WTC11 (cell line): ENCODE measurements at regions not wholly inside any gene's neighbourhood (a gene's known extent, or its start where the extent isn't known, plus 50 kb on each side); places are given as distances from the start of the nearest gene placed in this dataset.

Source experiments
- ATAC-seq: fragments of 200-7000 bp; cut with Tn5 transposase; 2 replicates; pipeline ENCODE4 v1.10.0; 2021; ENCODE audit warnings: mild to moderate bottlenecking, moderate library complexity
- CTCF ChIA-PET: fragments of 300-600 bp; sonication (Branson Sonifier 250); formaldehyde crosslinking; loops from one replicate; lab custom pipeline; 2021; ENCODE audit warnings: antibody characterized with exemption; lab: Charles Lee
- POLR2A ChIA-PET: fragments of 350-600 bp; sonication (Branson Sonifier 250); formaldehyde crosslinking; loops from one replicate; lab custom pipeline; 2021; ENCODE audit warnings: antibody characterized with exemption; lab: Charles Lee
- DNase-seq: peaks from one replicate; pipeline ENCODE4 v3.0.0; 2021; ENCODE audit warnings: low spot score
- H3K27ac Mint-ChIP-seq: 2 replicates; pipeline ENCODE4 v1.8.0; 2021; ENCODE audit warnings: mixed read lengths
- H3K27me3 Mint-ChIP-seq: 2 replicates; pipeline ENCODE4 v1.8.0; 2021; ENCODE audit warnings: low read depth, mild to moderate bottlenecking, moderate library complexity, mixed read lengths
- H3K36me3 Mint-ChIP-seq: 2 replicates; pipeline ENCODE4 v1.8.0; 2021; ENCODE audit warnings: mixed read lengths
- H3K4me1 Mint-ChIP-seq: 2 replicates; pipeline ENCODE4 v1.8.0; 2022; ENCODE audit warnings: mixed read lengths
- H3K4me3 Mint-ChIP-seq: 2 replicates; pipeline ENCODE4 v1.8.0; 2021; ENCODE audit warnings: mild to moderate bottlenecking, moderate library complexity, mixed read lengths
- H3K9me3 Mint-ChIP-seq: 2 replicates; pipeline ENCODE4 v1.8.0; 2021; ENCODE audit warnings: mixed read lengths
- ETV6 ChIP-seq: sonication (generic); formaldehyde crosslinking; IDR thresholded peaks from 2 replicates; pipeline ENCODE4 v1.8.1; 2022; ENCODE audit warnings: mild to moderate bottlenecking, missing genetic modification reagents
- FOXJ3 ChIP-seq: sonication (generic); formaldehyde crosslinking; IDR thresholded peaks from 2 replicates; pipeline ENCODE4 v1.9.0; 2021; ENCODE audit warnings: missing genetic modification reagents, mild to moderate bottlenecking, borderline replicate concordance
- FOXP1 ChIP-seq: sonication (generic); formaldehyde crosslinking; IDR thresholded peaks from 2 replicates; pipeline ENCODE4 v1.8.0; 2022; ENCODE audit warnings: missing genetic modification reagents, mild to moderate bottlenecking, moderate library complexity, borderline replicate concordance
- GRHL2 ChIP-seq: fragments of 250-450 bp; sonication (Bioruptor Pico); IDR thresholded peaks from 2 replicates; pipeline ENCODE4 v1.8.0; 2022; ENCODE audit warnings: mild to moderate bottlenecking, moderate library complexity; ENCODE audit not compliant: insufficient replicate concordance, severe bottlenecking
- GTF2I ChIP-seq: fragments of 250-450 bp; sonication (Bioruptor Pico); conservative IDR thresholded peaks from 2 replicates; pipeline ENCODE4 v1.4.0; 2021; ENCODE audit warnings: mild to moderate bottlenecking
- JAZF1 ChIP-seq: fragments of 250-450 bp; sonication (Bioruptor Pico); IDR thresholded peaks from 2 replicates; pipeline ENCODE4 v1.9.0; 2021; ENCODE audit warnings: moderate library complexity, mild to moderate bottlenecking, inconsistent platforms
- JUN ChIP-seq: sonication (generic); formaldehyde crosslinking; IDR thresholded peaks from 2 replicates; pipeline ENCODE4 v1.8.0; 2023; ENCODE audit warnings: mild to moderate bottlenecking, missing genetic modification reagents
- MYBL2 ChIP-seq: sonication (generic); formaldehyde crosslinking; IDR thresholded peaks from 2 replicates; pipeline ENCODE4 v1.8.1; 2023; ENCODE audit warnings: mild to moderate bottlenecking, moderate library complexity, missing genetic modification reagents
- OVOL2 ChIP-seq: fragments of 250-450 bp; sonication (Bioruptor Pico); IDR thresholded peaks from 2 replicates; pipeline ENCODE4 v1.9.0; 2021; ENCODE audit warnings: mild to moderate bottlenecking, borderline replicate concordance
- ZBTB21 ChIP-seq: sonication (generic); formaldehyde crosslinking; IDR thresholded peaks from 2 replicates; pipeline ENCODE4 v1.8.1; 2023; ENCODE audit warnings: mild to moderate bottlenecking, missing genetic modification reagents, borderline replicate concordance
- ZNF396 ChIP-seq: fragments of 250-450 bp; sonication (Bioruptor Pico); IDR thresholded peaks from 2 replicates; pipeline ENCODE4 v1.8.0; 2021; ENCODE audit warnings: mild to moderate bottlenecking, moderate library complexity, borderline replicate concordance
- ZNF671 ChIP-seq: fragments of 250-450 bp; sonication (Bioruptor Pico); IDR thresholded peaks from 2 replicates; pipeline ENCODE4 v1.8.0; 2021; ENCODE audit warnings: mild to moderate bottlenecking
- TF ChIP-seq, protein P1 (sequence below): sonication (generic); formaldehyde crosslinking; IDR thresholded peaks from 2 replicates; pipeline ENCODE4 v1.8.0; 2022; ENCODE audit warnings: mild to moderate bottlenecking, missing genetic modification reagents
- TF ChIP-seq, protein P2 (sequence below): sonication (generic); formaldehyde crosslinking; IDR thresholded peaks from 2 replicates; pipeline ENCODE4 v1.8.1; 2022; ENCODE audit warnings: mild to moderate bottlenecking, moderate library complexity, missing genetic modification reagents
- TF ChIP-seq, protein P3 (sequence below): fragments of 250-450 bp; sonication (Bioruptor Pico); conservative IDR thresholded peaks from 2 replicates; pipeline ENCODE4 v1.9.0; 2021; ENCODE audit warnings: mild to moderate bottlenecking
- TF ChIP-seq, protein P4 (sequence below): sonication (generic); formaldehyde crosslinking; conservative IDR thresholded peaks from 2 replicates; pipeline ENCODE4 v1.8.1; 2022; ENCODE audit warnings: mild to moderate bottlenecking, missing genetic modification reagents
- TF ChIP-seq, protein P5 (sequence below): fragments of 250-450 bp; sonication (Bioruptor Pico); IDR thresholded peaks from 2 replicates; pipeline ENCODE4 v2.1.2; 2022; ENCODE audit warnings: mild to moderate bottlenecking, moderate library complexity
- TF ChIP-seq, protein P6 (sequence below): fragments of 250-450 bp; sonication (Bioruptor Pico); IDR thresholded peaks from 2 replicates; pipeline ENCODE4 v1.9.0; 2021; ENCODE audit warnings: mild to moderate bottlenecking, borderline replicate concordance

DNA sequence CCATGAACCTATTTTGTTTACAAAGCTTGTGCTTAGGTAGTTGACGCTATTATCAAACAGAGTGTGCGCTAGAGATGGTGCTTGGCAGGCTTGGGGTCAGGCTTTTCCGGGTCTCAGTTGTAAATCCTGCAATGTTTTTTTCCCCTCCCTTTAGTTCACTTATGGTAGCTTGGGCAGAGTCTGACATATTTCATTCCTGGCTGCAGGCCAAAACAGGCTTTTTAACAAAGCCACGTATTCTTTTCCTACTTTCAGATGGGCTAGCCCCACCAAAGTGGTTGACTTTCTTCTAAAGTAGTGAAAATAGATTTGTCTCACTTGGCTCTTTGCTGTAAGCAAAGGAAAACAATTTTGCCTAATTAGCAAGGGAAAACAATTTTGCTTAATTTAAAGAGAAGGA, 58.0 kb upstream of the FBN2 start (continued):
- TF ChIP-seq, protein P1, sequence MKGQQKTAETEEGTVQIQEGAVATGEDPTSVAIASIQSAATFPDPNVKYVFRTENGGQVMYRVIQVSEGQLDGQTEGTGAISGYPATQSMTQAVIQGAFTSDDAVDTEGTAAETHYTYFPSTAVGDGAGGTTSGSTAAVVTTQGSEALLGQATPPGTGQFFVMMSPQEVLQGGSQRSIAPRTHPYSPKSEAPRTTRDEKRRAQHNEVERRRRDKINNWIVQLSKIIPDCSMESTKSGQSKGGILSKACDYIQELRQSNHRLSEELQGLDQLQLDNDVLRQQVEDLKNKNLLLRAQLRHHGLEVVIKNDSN, result no peak

DNA sequence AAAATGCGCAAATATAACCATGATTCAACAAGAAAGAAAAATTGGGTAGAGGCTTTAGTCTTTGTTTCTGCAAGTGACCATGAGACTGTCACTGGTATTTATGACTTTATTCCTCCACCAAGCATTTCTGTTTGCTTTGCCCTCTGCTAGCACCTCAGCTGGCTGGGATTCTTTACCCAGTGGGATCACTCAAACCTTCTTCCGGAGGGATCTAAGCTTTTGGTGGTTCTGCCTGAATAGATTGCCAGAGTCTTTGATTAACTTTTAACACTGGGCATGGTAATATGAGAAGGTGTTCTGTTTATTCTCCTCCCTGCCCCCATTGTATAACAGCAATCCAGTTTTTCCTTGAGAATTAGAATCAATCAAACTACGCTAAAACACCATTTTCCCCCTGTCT, 59.1 kb upstream of the FBN2 start:
- Mint-ChIP-seq H3K4me1 (peaks cover 15% of the 10 kb centered on the region), H3K9me3 (peaks cover 8% of the 10 kb centered on the region)
- ATAC-seq, result peak; percentile 53
- POLR2A ChIA-PET, result no interaction called here
- CTCF ChIA-PET, result no interaction called here
- TF ChIP-seq FOXP1 (CRISPR knock-in tag) (no peak), GRHL2 (CRISPR knock-in tag) (no peak)
- TF ChIP-seq, all 79 proteins: peak for 0
- Mint-ChIP-seq H3K4me3 (no peak overlapping the region), H3K27ac (no peak overlapping the region; the same call in 1 of the 2 replicates), H3K27me3 (no peaks in the 10 kb centered on the region), H3K36me3 (no peaks in the 10 kb centered on the region)
- no peak for DNase-seq

DNA sequence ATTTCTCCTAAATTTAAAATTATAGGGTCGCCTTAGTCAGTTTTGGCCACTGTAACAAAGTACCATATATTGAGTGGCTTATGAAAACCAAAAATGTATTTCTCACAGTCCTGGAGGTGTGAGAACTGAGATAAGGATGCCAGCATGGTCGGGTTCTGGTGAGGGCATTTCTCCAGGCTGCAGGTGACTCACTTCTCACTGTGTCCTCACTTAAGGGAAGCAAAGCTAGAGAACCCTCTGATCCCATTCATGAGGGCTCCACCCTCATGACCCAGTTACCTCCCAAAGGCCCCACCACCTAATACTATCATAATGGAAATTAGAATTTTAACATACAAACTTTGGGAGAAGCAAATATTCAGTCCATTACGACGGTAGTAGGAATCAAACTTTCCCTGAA, 75.1 kb upstream of the FBN2 start:
- Mint-ChIP-seq H3K4me1 (peaks cover 4% of the 10 kb centered on the region), H3K27ac (no peak overlapping the region), H3K36me3 (no peaks in the 10 kb centered on the region), H3K4me3 (no peak overlapping the region), H3K9me3 (peaks cover 10% of the 10 kb centered on the region), H3K27me3 (no peaks in the 10 kb centered on the region)
- TF ChIP-seq ZNF671 (CRISPR knock-in tag) (no peak), FOXJ3 (CRISPR knock-in tag) (no peak), ETV6 (CRISPR knock-in tag) (no peak)
- TF ChIP-seq, protein P2, sequence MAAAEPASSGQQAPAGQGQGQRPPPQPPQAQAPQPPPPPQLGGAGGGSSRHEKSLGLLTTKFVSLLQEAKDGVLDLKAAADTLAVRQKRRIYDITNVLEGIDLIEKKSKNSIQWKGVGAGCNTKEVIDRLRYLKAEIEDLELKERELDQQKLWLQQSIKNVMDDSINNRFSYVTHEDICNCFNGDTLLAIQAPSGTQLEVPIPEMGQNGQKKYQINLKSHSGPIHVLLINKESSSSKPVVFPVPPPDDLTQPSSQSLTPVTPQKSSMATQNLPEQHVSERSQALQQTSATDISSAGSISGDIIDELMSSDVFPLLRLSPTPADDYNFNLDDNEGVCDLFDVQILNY, result no peak
- TF ChIP-seq, protein P3, sequence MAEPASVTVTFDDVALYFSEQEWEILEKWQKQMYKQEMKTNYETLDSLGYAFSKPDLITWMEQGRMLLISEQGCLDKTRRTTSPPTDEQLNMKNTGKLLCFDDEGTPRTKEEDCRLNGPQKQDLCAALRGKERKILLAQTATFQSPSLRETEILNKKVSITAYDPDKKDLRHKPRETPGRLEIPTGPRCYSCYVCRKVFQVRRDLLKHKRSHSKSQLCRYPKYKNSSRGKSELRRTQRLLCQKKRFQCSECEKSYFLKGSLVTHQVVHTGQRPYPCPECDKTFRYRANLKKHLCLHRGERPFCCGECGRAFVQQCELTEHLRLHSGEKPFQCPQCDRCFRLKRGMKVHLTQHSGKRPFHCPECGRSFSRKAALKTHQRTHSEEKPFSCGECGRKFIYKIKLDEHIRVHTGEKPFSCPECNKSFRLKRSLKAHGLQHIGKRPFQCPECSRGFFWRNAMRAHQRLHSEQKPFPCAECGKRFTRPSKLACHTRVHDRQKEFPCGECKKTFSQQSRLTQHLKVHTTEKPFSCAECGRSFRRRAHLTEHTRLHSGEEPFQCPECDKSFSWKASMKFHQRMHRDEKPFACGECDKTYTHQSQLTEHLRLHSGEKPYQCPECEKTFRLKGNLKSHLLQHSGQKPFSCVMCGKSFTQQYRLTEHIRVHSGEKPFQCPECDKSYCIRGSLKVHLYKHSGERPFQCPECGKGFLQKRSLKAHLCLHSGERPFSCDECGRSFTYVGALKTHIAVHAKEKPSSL, result no peak
- TF ChIP-seq, protein P4, sequence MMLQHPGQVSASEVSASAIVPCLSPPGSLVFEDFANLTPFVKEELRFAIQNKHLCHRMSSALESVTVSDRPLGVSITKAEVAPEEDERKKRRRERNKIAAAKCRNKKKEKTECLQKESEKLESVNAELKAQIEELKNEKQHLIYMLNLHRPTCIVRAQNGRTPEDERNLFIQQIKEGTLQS, result no peak
- TF ChIP-seq, protein P5, sequence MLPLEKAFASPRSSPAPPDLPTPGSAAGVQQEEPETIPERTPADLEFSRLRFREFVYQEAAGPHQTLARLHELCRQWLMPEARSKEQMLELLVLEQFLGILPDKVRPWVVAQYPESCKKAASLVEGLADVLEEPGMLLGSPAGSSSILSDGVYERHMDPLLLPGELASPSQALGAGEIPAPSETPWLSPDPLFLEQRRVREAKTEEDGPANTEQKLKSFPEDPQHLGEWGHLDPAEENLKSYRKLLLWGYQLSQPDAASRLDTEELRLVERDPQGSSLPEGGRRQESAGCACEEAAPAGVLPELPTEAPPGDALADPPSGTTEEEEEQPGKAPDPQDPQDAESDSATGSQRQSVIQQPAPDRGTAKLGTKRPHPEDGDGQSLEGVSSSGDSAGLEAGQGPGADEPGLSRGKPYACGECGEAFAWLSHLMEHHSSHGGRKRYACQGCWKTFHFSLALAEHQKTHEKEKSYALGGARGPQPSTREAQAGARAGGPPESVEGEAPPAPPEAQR (CRISPR knock-in tag), result no peak
- ChIA-PET POLR2A (no interaction called here), CTCF (no interaction called here)
- ATAC-seq (no peak), DNase-seq (no peak)

DNA sequence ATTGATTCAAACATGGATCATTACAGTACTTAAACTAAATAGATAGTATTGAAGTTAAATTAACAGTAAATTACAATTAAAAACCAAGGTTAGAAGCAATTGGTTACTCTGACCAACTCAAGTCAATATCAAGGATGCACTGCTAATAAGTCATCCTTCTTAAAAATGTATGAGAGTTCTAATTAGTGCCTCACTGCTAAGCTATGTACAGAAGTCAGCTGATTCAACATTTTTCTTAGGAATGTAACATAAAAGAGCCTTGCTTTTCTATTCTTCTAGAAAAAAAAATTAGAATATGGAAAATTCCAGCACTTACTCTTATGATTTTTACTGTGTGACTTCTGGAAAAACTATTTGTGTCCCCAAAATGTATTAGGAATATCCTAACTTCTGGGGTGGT, 75.7 kb upstream of the FBN2 start:
- DNase-seq (no peak), ATAC-seq (no peak)
- peaks cover 8% of the 10 kb centered on the region for H3K9me3 Mint-ChIP-seq
- ChIA-PET POLR2A (no interaction called here), CTCF (no interaction called here)
- H3K4me3 Mint-ChIP-seq, result no peak overlapping the region
- H3K36me3 Mint-ChIP-seq, result no peaks in the 10 kb centered on the region
- no peaks in the 10 kb centered on the region for H3K27me3 Mint-ChIP-seq
- peaks cover 4% of the 10 kb centered on the region for H3K4me1 Mint-ChIP-seq
- no peak for TF ChIP-seq OVOL2 (CRISPR knock-in tag)
- TF ChIP-seq ZNF396 (CRISPR knock-in tag), result no peak
- TF ChIP-seq JUN (CRISPR knock-in tag), result no peak
- TF ChIP-seq, protein P6, sequence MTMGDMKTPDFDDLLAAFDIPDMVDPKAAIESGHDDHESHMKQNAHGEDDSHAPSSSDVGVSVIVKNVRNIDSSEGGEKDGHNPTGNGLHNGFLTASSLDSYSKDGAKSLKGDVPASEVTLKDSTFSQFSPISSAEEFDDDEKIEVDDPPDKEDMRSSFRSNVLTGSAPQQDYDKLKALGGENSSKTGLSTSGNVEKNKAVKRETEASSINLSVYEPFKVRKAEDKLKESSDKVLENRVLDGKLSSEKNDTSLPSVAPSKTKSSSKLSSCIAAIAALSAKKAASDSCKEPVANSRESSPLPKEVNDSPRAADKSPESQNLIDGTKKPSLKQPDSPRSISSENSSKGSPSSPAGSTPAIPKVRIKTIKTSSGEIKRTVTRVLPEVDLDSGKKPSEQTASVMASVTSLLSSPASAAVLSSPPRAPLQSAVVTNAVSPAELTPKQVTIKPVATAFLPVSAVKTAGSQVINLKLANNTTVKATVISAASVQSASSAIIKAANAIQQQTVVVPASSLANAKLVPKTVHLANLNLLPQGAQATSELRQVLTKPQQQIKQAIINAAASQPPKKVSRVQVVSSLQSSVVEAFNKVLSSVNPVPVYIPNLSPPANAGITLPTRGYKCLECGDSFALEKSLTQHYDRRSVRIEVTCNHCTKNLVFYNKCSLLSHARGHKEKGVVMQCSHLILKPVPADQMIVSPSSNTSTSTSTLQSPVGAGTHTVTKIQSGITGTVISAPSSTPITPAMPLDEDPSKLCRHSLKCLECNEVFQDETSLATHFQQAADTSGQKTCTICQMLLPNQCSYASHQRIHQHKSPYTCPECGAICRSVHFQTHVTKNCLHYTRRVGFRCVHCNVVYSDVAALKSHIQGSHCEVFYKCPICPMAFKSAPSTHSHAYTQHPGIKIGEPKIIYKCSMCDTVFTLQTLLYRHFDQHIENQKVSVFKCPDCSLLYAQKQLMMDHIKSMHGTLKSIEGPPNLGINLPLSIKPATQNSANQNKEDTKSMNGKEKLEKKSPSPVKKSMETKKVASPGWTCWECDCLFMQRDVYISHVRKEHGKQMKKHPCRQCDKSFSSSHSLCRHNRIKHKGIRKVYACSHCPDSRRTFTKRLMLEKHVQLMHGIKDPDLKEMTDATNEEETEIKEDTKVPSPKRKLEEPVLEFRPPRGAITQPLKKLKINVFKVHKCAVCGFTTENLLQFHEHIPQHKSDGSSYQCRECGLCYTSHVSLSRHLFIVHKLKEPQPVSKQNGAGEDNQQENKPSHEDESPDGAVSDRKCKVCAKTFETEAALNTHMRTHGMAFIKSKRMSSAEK (CRISPR knock-in tag), result no peak
- TF ChIP-seq GTF2I (CRISPR knock-in tag), result no peak
- TF ChIP-seq ZBTB21, result no peak
- no peak for TF ChIP-seq JAZF1
- TF ChIP-seq, protein P5 (CRISPR knock-in tag), result no peak
- TF ChIP-seq MYBL2 (CRISPR knock-in tag), result no peak
- TF ChIP-seq, protein P1, result no peak
- no peak overlapping the region for H3K27ac Mint-ChIP-seq
